KMS-11 (cell line): ENCODE measurements at regions not wholly inside any gene's neighbourhood (a gene's known extent, or its start where the extent isn't known, plus 50 kb on each side); places are given as distances from the start of the nearest gene placed in this dataset.

Source experiments
- H2AFZ ChIP-seq: fragments of 200-600 bp; sonication (generic); 2 replicates; pipeline ENCODE4 v1.6.1; 2016; ENCODE audit warnings: antibody characterized with exemption, mixed run types, low read depth
- H3K27ac ChIP-seq: fragments of 200-600 bp; sonication (generic); 2 replicates; pipeline ENCODE4 v1.6.1; 2016; ENCODE audit warnings: mild to moderate bottlenecking, mixed run types
- H3K27me3 ChIP-seq: fragments of 200-600 bp; sonication (generic); 2 replicates; pipeline ENCODE4 v1.6.1; 2017; ENCODE audit warnings: mild to moderate bottlenecking, low read depth, mixed run types, moderate library complexity; ENCODE audit not compliant: insufficient read depth
- H3K36me3 ChIP-seq: fragments of 200-600 bp; sonication (generic); 2 replicates; pipeline ENCODE4 v1.6.1; 2017; ENCODE audit warnings: mild to moderate bottlenecking, mixed run types; ENCODE audit not compliant: insufficient read depth
- H3K4me1 ChIP-seq: fragments of 200-600 bp; sonication (generic); 2 replicates; pipeline ENCODE4 v1.6.1; 2016; ENCODE audit warnings: mild to moderate bottlenecking, low read depth, mixed run types; ENCODE audit not compliant: poor library complexity, severe bottlenecking
- H3K4me2 ChIP-seq: fragments of 200-600 bp; sonication (generic); 2 replicates; pipeline ENCODE4 v1.7.0; 2016; ENCODE audit warnings: mild to moderate bottlenecking, mixed run types
- H3K4me3 ChIP-seq: fragments of 200-600 bp; sonication (generic); IDR thresholded peaks from 2 replicates; pipeline ENCODE4 v1.6.1; 2017; ENCODE audit warnings: low read depth, low read length, mixed read lengths; ENCODE audit not compliant: insufficient read depth
- H3K79me2 ChIP-seq: fragments of 200-600 bp; sonication (generic); 2 replicates; pipeline ENCODE4 v1.6.1; 2016; ENCODE audit warnings: low read depth, mixed run types; ENCODE audit not compliant: insufficient read depth
- H3K9ac ChIP-seq: fragments of 200-600 bp; sonication (generic); 2 replicates; pipeline ENCODE4 v1.6.1; 2016; ENCODE audit warnings: mild to moderate bottlenecking, mixed run types
- H4K20me1 ChIP-seq: fragments of 200-600 bp; sonication (generic); 2 replicates; pipeline ENCODE4 v1.6.1; 2016; ENCODE audit warnings: mild to moderate bottlenecking, mixed run types; ENCODE audit not compliant: insufficient read depth
- CTCF ChIP-seq: fragments of 200-600 bp; sonication (generic); conservative IDR thresholded peaks from 2 replicates; pipeline ENCODE4 v1.6.1; 2017; ENCODE audit warnings: low read depth, mild to moderate bottlenecking, antibody characterized with exemption, low read length, moderate library complexity, mixed read lengths

GRCh38 chr12:71250166-71250565, 92.4 kb upstream of the TSPAN8 start:
- H3K27me3 ChIP-seq, result no peaks in the 10 kb centered on the region
- no peaks in the 10 kb centered on the region for H3K36me3 ChIP-seq
- no peak overlapping the region for H3K4me2 ChIP-seq
- no peak for TF ChIP-seq CTCF
- H3K4me1 ChIP-seq, result no peaks in the 10 kb centered on the region
- H2AFZ ChIP-seq, result no peak overlapping the region
- no peak overlapping the region for H3K9ac ChIP-seq
- H3K79me2 ChIP-seq, result no peaks in the 10 kb centered on the region
- no peak overlapping the region for H3K27ac ChIP-seq
- H4K20me1 ChIP-seq, result no peaks in the 10 kb centered on the region
- no peak overlapping the region for H3K4me3 ChIP-seq

GRCh38 chr12:71243370-71243769, 85.6 kb upstream of the TSPAN8 start:
- TF ChIP-seq CTCF, result no peak
- no peak overlapping the region for H3K27ac ChIP-seq
- no peaks in the 10 kb centered on the region for H3K4me1 ChIP-seq
- no peak overlapping the region for H3K9ac ChIP-seq
- no peak overlapping the region for H2AFZ ChIP-seq
- H3K27me3 ChIP-seq, result no peaks in the 10 kb centered on the region
- H3K36me3 ChIP-seq, result no peaks in the 10 kb centered on the region
- no peak overlapping the region for H3K4me2 ChIP-seq
- no peaks in the 10 kb centered on the region for H3K79me2 ChIP-seq
- no peaks in the 10 kb centered on the region for H4K20me1 ChIP-seq
- no peak overlapping the region for H3K4me3 ChIP-seq

GRCh38 chr12:71242511-71242910, 84.7 kb upstream of the TSPAN8 start:
- no peak overlapping the region for H3K27ac ChIP-seq
- H4K20me1 ChIP-seq, result no peaks in the 10 kb centered on the region
- no peak for TF ChIP-seq CTCF
- H3K4me3 ChIP-seq, result no peak overlapping the region
- H3K4me1 ChIP-seq, result peaks cover 1% of the 10 kb centered on the region
- no peaks in the 10 kb centered on the region for H3K36me3 ChIP-seq
- H2AFZ ChIP-seq, result no peak overlapping the region
- no peak overlapping the region for H3K4me2 ChIP-seq
- no peaks in the 10 kb centered on the region for H3K27me3 ChIP-seq
- H3K9ac ChIP-seq, result no peak overlapping the region
- no peaks in the 10 kb centered on the region for H3K79me2 ChIP-seq

GRCh38 chr12:71240946-71241345, 83.1 kb upstream of the TSPAN8 start:
- no peak overlapping the region for H3K4me3 ChIP-seq
- H4K20me1 ChIP-seq, result no peaks in the 10 kb centered on the region
- TF ChIP-seq CTCF, result no peak
- H2AFZ ChIP-seq, result no peak overlapping the region
- H3K4me1 ChIP-seq, result peaks cover 17% of the 10 kb centered on the region
- no peaks in the 10 kb centered on the region for H3K36me3 ChIP-seq
- no peaks in the 10 kb centered on the region for H3K27me3 ChIP-seq
- no peak overlapping the region for H3K27ac ChIP-seq
- H3K4me2 ChIP-seq, result no peak overlapping the region
- H3K9ac ChIP-seq, result no peak overlapping the region
- H3K79me2 ChIP-seq, result no peaks in the 10 kb centered on the region

GRCh38 chr12:71239731-71240130, 81.9 kb upstream of the TSPAN8 start:
- no peak overlapping the region for H3K4me2 ChIP-seq
- no peaks in the 10 kb centered on the region for H3K27me3 ChIP-seq
- no peak overlapping the region for H3K27ac ChIP-seq
- H3K9ac ChIP-seq, result no peak overlapping the region
- H3K79me2 ChIP-seq, result no peaks in the 10 kb centered on the region
- no peak overlapping the region for H3K4me3 ChIP-seq
- no peak for TF ChIP-seq CTCF
- no peak overlapping the region for H2AFZ ChIP-seq
- no peaks in the 10 kb centered on the region for H3K36me3 ChIP-seq
- no peaks in the 10 kb centered on the region for H4K20me1 ChIP-seq
- peaks cover 29% of the 10 kb centered on the region for H3K4me1 ChIP-seq
